ENCODE measurements at regions not wholly inside any gene's neighbourhood (a gene's known extent, or its start where the extent isn't known, plus 50 kb on each side); places are given as distances from the start of the nearest gene placed in this dataset.

DNA sequence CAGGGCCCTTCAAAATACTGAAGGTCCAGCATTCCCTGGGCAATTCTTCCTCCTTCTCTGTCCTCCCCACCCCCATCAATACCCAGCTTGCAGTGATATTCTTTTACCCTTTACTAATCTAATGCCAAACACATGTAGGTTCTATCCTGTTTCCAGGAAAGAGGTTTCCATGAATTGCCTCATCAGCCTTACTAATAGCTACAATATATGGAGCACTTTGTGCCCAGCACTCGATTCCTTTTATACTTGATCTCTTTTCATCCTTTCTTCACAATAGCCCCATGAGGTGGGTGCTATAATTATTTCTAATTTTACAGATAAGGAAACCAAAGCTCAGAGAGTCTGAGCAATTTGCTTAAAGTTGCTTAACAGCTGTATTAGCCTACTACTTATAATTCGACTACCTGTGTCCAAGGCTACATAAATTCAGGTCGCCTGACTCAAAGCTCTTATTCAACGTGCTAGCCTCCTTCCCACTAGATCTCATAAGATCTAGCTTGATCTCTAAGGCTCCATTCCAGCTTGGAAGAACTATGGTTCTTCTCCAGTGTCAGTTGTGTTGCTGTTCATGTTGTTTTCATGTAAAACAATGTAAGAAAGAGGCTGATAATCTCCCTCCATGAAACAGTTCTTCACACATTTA lies 229.6 kb upstream of the PGRMC2 start:
- H3K9me3 Mint-ChIP-seq = peaks cover 2% of the 10 kb centered on the region
- peak overlapping the region; percentile 33 for H3K27ac Mint-ChIP-seq
- peaks cover 2% of the 10 kb centered on the region for H3K36me3 Mint-ChIP-seq
- H3K4me1 Mint-ChIP-seq = peaks cover 19% of the 10 kb centered on the region
- no peak for DNase-seq
- H3K4me3 Mint-ChIP-seq = no peak overlapping the region
- CTCF ChIA-PET = interaction anchor here (0.5 kb wide), 1 partner anchor 63 kb away, joined by 4 read pairs; no protein-coding TSS in a partner anchor
- no peaks in the 10 kb centered on the region for H3K27me3 Mint-ChIP-seq

DNA sequence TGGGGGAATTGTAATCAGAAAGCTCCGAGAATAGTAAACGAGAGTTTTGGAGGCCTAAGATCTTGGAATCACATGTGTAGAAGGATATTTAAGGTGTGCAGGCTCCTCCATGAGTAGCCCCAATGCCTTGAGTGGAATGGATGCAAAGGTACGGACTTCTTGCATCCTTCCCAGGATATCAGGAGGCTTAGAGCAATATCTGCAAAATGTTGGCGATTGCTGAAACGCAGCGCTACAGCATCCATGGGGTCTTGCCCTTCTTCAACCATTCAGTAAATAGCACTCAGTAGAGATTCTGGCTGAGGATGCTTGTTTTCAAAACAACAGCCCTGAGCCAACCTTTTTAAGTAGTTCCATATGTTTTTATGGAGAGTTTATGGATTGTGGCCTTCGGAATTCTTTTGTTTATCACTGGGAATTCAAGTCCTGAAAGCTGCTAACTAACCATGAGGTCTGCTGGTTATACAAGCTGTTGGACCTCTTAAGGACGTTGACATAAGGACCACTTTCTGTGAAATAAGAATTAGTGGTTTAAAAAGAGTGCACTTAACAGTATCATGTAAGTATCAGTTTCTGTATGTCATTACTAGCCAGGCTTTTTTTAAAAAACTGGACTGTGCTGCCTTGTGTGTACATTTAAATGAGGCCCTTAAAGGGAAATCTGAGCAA lies 228.8 kb upstream of the PGRMC2 start:
- no peak overlapping the region for H3K4me3 Mint-ChIP-seq
- H3K27me3 Mint-ChIP-seq = no peaks in the 10 kb centered on the region
- CTCF ChIA-PET = no interaction called here
- H3K4me1 Mint-ChIP-seq = peaks cover 19% of the 10 kb centered on the region
- no peak for DNase-seq
- H3K36me3 Mint-ChIP-seq = peaks cover 2% of the 10 kb centered on the region
- H3K9me3 Mint-ChIP-seq = peaks cover 2% of the 10 kb centered on the region
- no peak overlapping the region for H3K27ac Mint-ChIP-seq

DNA sequence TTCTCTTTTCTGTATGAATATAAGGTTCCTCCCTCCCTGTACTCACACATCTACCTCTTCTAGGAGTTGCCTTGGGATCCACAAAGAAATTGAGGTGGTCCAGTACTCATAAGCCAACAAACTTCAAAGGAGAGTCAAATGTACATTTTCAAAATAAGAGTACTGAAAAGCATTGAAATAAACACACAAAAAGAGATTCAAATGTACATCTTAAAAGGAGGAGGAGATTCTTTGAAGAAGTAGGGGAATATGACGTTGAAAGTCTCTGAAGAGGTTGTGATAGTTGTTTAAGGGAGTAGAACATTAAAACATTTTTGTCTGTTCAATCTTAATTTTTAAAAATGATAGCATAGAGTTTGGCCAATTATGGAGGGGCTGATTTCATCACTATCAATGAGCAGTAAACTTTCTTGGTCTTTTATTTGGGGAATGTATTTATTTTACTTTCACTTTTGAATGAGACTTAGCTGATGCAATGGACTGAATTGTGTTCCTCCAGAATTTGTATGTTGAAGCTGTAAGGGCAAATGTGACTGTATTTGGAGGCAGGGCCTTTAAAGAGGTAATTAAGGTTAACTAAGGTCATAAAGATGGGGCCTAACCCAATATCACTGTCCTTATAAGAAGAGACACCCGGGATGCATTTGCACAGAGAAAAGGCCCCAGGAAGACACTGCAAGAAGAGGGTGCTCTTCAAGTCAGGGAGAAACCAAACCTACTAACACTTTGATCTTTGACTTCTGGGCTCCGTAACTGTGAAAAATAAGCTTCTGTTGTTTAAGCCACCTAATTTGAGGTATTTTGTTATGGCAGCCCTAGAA lies 226.3 kb upstream of the PGRMC2 start:
- H3K36me3 Mint-ChIP-seq = peaks cover 2% of the 10 kb centered on the region
- CTCF ChIA-PET = no interaction called here
- peaks cover 2% of the 10 kb centered on the region for H3K9me3 Mint-ChIP-seq
- H3K27ac Mint-ChIP-seq = peak overlapping the region; percentile 86
- peak overlapping the region; percentile 48 for H3K4me3 Mint-ChIP-seq
- no peaks in the 10 kb centered on the region for H3K27me3 Mint-ChIP-seq
- DNase-seq = no peak
- peaks cover 19% of the 10 kb centered on the region for H3K4me1 Mint-ChIP-seq

GRCh38 chr4:128512767-128513322 lies 225.2 kb upstream of the PGRMC2 start:
- peaks cover 2% of the 10 kb centered on the region for H3K36me3 Mint-ChIP-seq
- no peak overlapping the region for H3K27ac Mint-ChIP-seq
- CTCF ChIA-PET = no interaction called here
- peaks cover 2% of the 10 kb centered on the region for H3K9me3 Mint-ChIP-seq
- no peak overlapping the region for H3K4me3 Mint-ChIP-seq
- H3K27me3 Mint-ChIP-seq = no peaks in the 10 kb centered on the region
- peaks cover 19% of the 10 kb centered on the region for H3K4me1 Mint-ChIP-seq
- DNase-seq = no peak

DNA sequence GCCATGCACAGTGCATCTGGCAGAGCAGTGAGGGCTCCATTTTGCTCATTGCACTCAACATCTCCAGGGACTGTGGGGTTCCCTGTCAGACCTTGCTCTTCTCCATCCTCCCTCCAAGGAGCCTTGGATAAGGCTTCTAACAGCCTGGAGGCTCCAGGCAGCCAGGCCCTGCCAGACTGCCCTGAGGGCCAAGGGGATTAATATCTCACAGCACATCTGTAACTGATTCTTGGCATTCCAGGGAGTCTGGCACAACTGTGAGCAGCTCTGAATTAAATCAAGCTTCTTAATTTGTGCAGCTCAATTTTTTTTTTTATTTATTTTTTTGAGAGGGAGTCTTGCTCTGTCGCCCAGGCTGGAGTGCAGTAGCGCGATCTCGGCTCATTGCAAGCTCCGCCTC lies 224.5 kb upstream of the PGRMC2 start:
- no peaks in the 10 kb centered on the region for H3K27me3 Mint-ChIP-seq
- H3K36me3 Mint-ChIP-seq = peaks cover 2% of the 10 kb centered on the region
- H3K4me1 Mint-ChIP-seq = peaks cover 19% of the 10 kb centered on the region
- peaks cover 2% of the 10 kb centered on the region for H3K9me3 Mint-ChIP-seq
- H3K27ac Mint-ChIP-seq = no peak overlapping the region
- DNase-seq = no peak
- no peak overlapping the region for H3K4me3 Mint-ChIP-seq
- CTCF ChIA-PET = no interaction called here

DNA sequence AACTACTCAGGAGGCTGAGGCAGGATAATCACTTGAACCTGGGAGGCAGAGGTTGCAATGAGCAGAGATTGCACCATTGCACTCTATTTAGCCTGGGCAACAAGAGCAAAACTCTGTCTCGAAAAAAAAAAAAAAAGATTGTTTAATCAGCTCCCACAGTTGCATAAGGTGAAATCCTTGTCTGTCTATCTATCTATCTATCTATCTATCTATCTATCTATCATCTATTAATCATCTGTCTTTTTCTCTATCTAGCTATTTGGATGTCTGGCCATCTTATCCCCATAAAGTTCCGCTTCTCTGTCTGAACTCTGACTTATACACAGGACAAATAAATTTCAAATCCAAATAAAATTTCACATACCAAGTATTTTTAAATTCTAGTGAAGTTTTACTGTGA lies 223.2 kb upstream of the PGRMC2 start:
- Mint-ChIP-seq H3K36me3 (peaks cover 2% of the 10 kb centered on the region), H3K27ac (no peak overlapping the region), H3K4me3 (no peak overlapping the region), H3K9me3 (peaks cover 2% of the 10 kb centered on the region), H3K27me3 (no peaks in the 10 kb centered on the region), H3K4me1 (peaks cover 19% of the 10 kb centered on the region)
- CTCF ChIA-PET = no interaction called here
- no peak for DNase-seq

- H3K4me3 Mint-ChIP-seq = no peak overlapping the region
- peaks cover 2% of the 10 kb centered on the region for H3K9me3 Mint-ChIP-seq
- CTCF ChIA-PET = no interaction called here
- H3K36me3 Mint-ChIP-seq = no peaks in the 10 kb centered on the region
- H3K27ac Mint-ChIP-seq = no peak overlapping the region
- no peaks in the 10 kb centered on the region for H3K4me1 Mint-ChIP-seq
- H3K27me3 Mint-ChIP-seq = peaks cover 5% of the 10 kb centered on the region
- DNase-seq = no peak
These were observed 215.4 kb upstream of the PGRMC2 start for GRCh38 chr4:128502818-128503527.

GRCh38 chr4:128501239-128501638 lies 213.6 kb upstream of the PGRMC2 start:
- Mint-ChIP-seq H3K27me3 (peaks cover 5% of the 10 kb centered on the region), H3K9me3 (peaks cover 13% of the 10 kb centered on the region), H3K27ac (no peak overlapping the region), H3K4me1 (no peaks in the 10 kb centered on the region), H3K4me3 (no peak overlapping the region), H3K36me3 (no peaks in the 10 kb centered on the region)
- no peak for DNase-seq
- CTCF ChIA-PET = no interaction called here

DNA sequence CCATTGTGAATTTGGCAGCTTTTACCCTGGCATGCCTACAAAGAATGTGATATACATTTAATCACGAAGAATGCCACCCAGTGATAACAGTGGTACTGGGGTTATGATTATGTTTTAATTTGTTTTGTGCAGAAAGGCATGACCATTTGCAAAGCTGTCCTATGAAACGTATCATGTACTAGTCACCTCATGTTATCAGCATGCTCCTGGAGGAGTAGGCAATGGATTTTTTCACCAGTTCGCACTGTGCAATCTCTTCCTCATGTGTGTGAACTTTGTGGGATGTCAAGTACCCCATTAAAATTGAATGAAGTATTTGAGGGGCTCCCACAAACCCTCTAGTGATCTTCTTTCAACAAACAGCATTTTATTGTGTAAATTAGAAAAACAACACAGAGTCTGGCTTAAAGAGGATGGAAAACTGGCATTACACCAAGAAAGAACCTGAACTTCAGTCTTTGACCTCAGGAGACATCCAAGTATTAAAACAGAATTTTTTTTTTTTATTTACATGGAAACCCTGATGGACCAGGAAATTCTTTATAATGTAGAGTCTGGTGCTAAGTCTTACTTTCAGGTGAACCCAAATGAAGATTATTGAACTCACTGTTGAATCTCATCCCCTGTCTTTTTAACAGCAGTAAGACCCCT lies 200.6 kb upstream of the PGRMC2 start:
- Mint-ChIP-seq H3K36me3 (no peaks in the 10 kb centered on the region), H3K4me3 (no peak overlapping the region), H3K27me3 (no peaks in the 10 kb centered on the region), H3K4me1 (no peaks in the 10 kb centered on the region), H3K9me3 (no peaks in the 10 kb centered on the region), H3K27ac (no peak overlapping the region)
- DNase-seq = no peak
- CTCF ChIA-PET = no interaction called here

DNA sequence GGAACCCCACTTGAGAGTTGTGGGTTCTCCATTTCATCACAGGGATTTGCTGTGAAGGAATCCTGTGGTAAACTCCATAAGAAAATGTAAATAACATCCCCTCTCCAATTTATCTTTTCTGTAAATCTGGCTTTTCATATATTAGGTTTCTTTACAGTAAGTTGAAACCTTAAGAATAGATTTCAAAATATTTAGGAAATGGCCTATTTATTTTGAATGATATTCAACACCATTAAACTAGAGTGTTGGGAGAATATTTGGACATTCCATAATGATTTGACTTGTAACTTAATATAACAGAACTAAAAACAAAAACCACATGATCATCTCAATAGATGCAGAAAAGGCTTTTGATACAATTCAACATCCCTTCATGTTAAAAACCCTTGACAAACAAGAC lies 197.3 kb upstream of the PGRMC2 start:
- CTCF ChIA-PET = no interaction called here
- Mint-ChIP-seq H3K27ac (no peak overlapping the region), H3K9me3 (no peaks in the 10 kb centered on the region), H3K36me3 (no peaks in the 10 kb centered on the region), H3K4me1 (no peaks in the 10 kb centered on the region), H3K4me3 (no peak overlapping the region), H3K27me3 (no peaks in the 10 kb centered on the region)
- no peak for DNase-seq

- Mint-ChIP-seq H3K9me3 (no peaks in the 10 kb centered on the region), H3K4me3 (no peak overlapping the region), H3K36me3 (no peaks in the 10 kb centered on the region), H3K27ac (no peak overlapping the region), H3K4me1 (no peaks in the 10 kb centered on the region), H3K27me3 (no peaks in the 10 kb centered on the region)
- DNase-seq = no peak
- CTCF ChIA-PET = no interaction called here
These were observed 196.2 kb upstream of the PGRMC2 start for GRCh38 chr4:128483816-128484215.

- no peak for DNase-seq
- H3K27me3 Mint-ChIP-seq = no peaks in the 10 kb centered on the region
- CTCF ChIA-PET = no interaction called here
- H3K36me3 Mint-ChIP-seq = no peaks in the 10 kb centered on the region
- no peaks in the 10 kb centered on the region for H3K4me1 Mint-ChIP-seq
- H3K4me3 Mint-ChIP-seq = no peak overlapping the region
- H3K27ac Mint-ChIP-seq = no peak overlapping the region
- no peaks in the 10 kb centered on the region for H3K9me3 Mint-ChIP-seq
These were observed 195.4 kb upstream of the PGRMC2 start for GRCh38 chr4:128483041-128483440.

GRCh38 chr4:128481752-128482480 lies 194.3 kb upstream of the PGRMC2 start:
- H3K4me3 Mint-ChIP-seq = no peak overlapping the region
- H3K27ac Mint-ChIP-seq = no peak overlapping the region
- H3K9me3 Mint-ChIP-seq = no peaks in the 10 kb centered on the region
- no peaks in the 10 kb centered on the region for H3K27me3 Mint-ChIP-seq
- CTCF ChIA-PET = no interaction called here
- no peaks in the 10 kb centered on the region for H3K36me3 Mint-ChIP-seq
- DNase-seq = no peak
- no peaks in the 10 kb centered on the region for H3K4me1 Mint-ChIP-seq
